ENCODE measurements at regions not wholly inside any gene's neighbourhood (a gene's known extent, or its start where the extent isn't known, plus 50 kb on each side); places are given as distances from the start of the nearest gene placed in this dataset.
"Not testable (repeated sequence)": the region's sequence is repeated elsewhere in the genome, so short reads cannot be mapped to it uniquely, and the experiment has no call there.

GRCh38 chr12:69131077-69131476 lies 108.3 kb upstream of the CPSF6 start:
- DNase-seq (ENCODE audit: low spot score) = no peak

GRCh38 chr12:69136931-69137613 lies 102.3 kb upstream of the CPSF6 start:
- DNase-seq (ENCODE audit: low spot score) = no peak

- no peak for DNase-seq (ENCODE audit: low spot score)
These were observed 98.3 kb upstream of the CPSF6 start for GRCh38 chr12:69141074-69141473.

- no peak for DNase-seq (ENCODE audit: low spot score)
These were observed 90.1 kb upstream of the CPSF6 start for GRCh38 chr12:69149270-69149669.

GRCh38 chr12:69150083-69150795 lies 89.1 kb upstream of the CPSF6 start:
- DNase-seq (ENCODE audit: low spot score) = no peak

GRCh38 chr12:69150796-69151127 lies 88.6 kb upstream of the CPSF6 start:
- no peak for DNase-seq (ENCODE audit: low spot score)

- DNase-seq (ENCODE audit: low spot score) = no peak
These were observed 88.1 kb upstream of the CPSF6 start for GRCh38 chr12:69151254-69151764.

GRCh38 chr12:69154585-69155363 lies 84.6 kb upstream of the CPSF6 start:
- peak; percentile 58 for DNase-seq (ENCODE audit: low spot score)

GRCh38 chr12:69157023-69157655 lies 82.2 kb upstream of the CPSF6 start:
- peak; percentile 70 for DNase-seq (ENCODE audit: low spot score)

GRCh38 chr12:69161829-69162228 lies 77.5 kb upstream of the CPSF6 start:
- DNase-seq (ENCODE audit: low spot score) = no peak

- no peak for DNase-seq (ENCODE audit: low spot score)
These were observed 75.5 kb upstream of the CPSF6 start for GRCh38 chr12:69163681-69164362.

- DNase-seq (ENCODE audit: low spot score) = no peak
These were observed 71.7 kb upstream of the CPSF6 start for GRCh38 chr12:69167648-69168165.

GRCh38 chr12:69168363-69168762 lies 71.0 kb upstream of the CPSF6 start:
- no peak for DNase-seq (ENCODE audit: low spot score)

GRCh38 chr12:69168828-69169227 lies 70.5 kb upstream of the CPSF6 start:
- DNase-seq (ENCODE audit: low spot score) = no peak

- DNase-seq (ENCODE audit: low spot score) = no peak
These were observed 69.1 kb upstream of the CPSF6 start for GRCh38 chr12:69170293-69170692.

GRCh38 chr12:69171881-69172280 lies 67.5 kb upstream of the CPSF6 start:
- DNase-seq (ENCODE audit: low spot score) = no peak

- no peak for DNase-seq (ENCODE audit: low spot score)
These were observed 66.9 kb upstream of the CPSF6 start for GRCh38 chr12:69172491-69172890.

- DNase-seq (ENCODE audit: low spot score) = no peak
These were observed 66.0 kb upstream of the CPSF6 start for GRCh38 chr12:69173368-69173767.

GRCh38 chr12:69179786-69180185 lies 59.6 kb upstream of the CPSF6 start:
- no peak for DNase-seq (ENCODE audit: low spot score)

- not testable (repeated sequence) for DNase-seq (ENCODE audit: low spot score)
These were observed 51.8 kb upstream of the CPSF6 start for GRCh38 chr12:69187572-69187971.

- DNase-seq (ENCODE audit: low spot score) = peak; percentile 6
These were observed 49.9 kb upstream of the CPSF6 start for GRCh38 chr12:69189378-69189978.

All from cerebellar cortex (tissue), 1 donor.